Spleen (tissue), 7 donors: ENCODE measurements at regions not wholly inside any gene's neighbourhood (a gene's known extent, or its start where the extent isn't known, plus 50 kb on each side); places are given as distances from the start of the nearest gene placed in this dataset.

Source experiments
- POLR2AphosphoS5 ChIP-seq, 3 donors: sonication (generic); formaldehyde crosslinking; IDR thresholded peaks; one replicate each; pipeline ENCODE4 v1.5.1; 2017; ENCODE audit warnings: antibody characterized with exemption in 3 of 3
- TF ChIP-seq, protein P1 (sequence below), 11 experiments: fragments of 200-600 bp in 7 of 11; fragments of 450-650 bp in 4 of 11; sonication (generic) in 4 of 11; IDR thresholded peaks in 8 of 11; conservative IDR thresholded peaks in 3 of 11; 1 replicate in 7 of 11; 2 replicates in 4 of 11; pipeline versions ENCODE4 v1.4.0 to v1.8.0; 2016 to 2021; ENCODE audit warnings: antibody characterized with exemption in 11 of 11, inconsistent platforms in 4 of 11, mild to moderate bottlenecking in 1 of 11
- donor health status: DM: no; HTN: no; CAD: no; lungs with moderate emphysema.
- donor health status: DM: no; HTN: no; CAD: no.
- donor health status: DM: no; HTN: no; CAD: no.

DNA sequence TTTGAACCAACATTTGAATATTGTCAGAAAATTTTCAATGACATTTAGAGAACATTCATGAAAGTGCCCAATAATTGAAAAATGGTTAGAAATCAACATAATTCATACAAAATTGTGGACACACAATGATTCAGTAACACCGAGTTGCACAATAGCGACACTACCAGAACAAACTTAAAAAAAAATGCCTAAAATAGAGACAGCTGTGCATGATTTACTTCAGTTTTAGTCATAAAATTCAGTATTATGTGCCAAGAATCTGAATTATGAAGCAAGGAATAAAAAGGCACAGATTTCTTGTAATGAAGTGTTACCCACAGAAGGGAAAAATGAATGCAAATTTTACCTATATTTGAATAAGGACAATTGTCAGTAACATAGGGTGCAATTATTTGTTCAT, 396.0 kb downstream of the SEMA3D start:
- no peak for TF ChIP-seq POLR2AphosphoS5 (IDR thresholded peaks at IDR 0.05)
- TF ChIP-seq, protein P1, sequence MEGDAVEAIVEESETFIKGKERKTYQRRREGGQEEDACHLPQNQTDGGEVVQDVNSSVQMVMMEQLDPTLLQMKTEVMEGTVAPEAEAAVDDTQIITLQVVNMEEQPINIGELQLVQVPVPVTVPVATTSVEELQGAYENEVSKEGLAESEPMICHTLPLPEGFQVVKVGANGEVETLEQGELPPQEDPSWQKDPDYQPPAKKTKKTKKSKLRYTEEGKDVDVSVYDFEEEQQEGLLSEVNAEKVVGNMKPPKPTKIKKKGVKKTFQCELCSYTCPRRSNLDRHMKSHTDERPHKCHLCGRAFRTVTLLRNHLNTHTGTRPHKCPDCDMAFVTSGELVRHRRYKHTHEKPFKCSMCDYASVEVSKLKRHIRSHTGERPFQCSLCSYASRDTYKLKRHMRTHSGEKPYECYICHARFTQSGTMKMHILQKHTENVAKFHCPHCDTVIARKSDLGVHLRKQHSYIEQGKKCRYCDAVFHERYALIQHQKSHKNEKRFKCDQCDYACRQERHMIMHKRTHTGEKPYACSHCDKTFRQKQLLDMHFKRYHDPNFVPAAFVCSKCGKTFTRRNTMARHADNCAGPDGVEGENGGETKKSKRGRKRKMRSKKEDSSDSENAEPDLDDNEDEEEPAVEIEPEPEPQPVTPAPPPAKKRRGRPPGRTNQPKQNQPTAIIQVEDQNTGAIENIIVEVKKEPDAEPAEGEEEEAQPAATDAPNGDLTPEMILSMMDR (IDR thresholded peaks at IDR 0.05 in 8 of 11, conservative IDR thresholded peaks at IDR 0.05 in 3 of 11) = no peak
